ENCODE measurements at regions not wholly inside any gene's neighbourhood (a gene's known extent, or its start where the extent isn't known, plus 50 kb on each side); places are given as distances from the start of the nearest gene placed in this dataset.
"Not testable (repeated sequence)": the region's sequence is repeated elsewhere in the genome, so short reads cannot be mapped to it uniquely, and the experiment has no call there.

- DNase-seq (ENCODE audit: low read depth in 3 of 3), result not testable (repeated sequence)
Measured at GRCh38 chr1:147103416-147104155, 68.7 kb downstream of the PRKAB2 start.

- DNase-seq (ENCODE audit: low read depth in 3 of 3), result no peak
Measured at GRCh38 chr1:147099192-147099591, 73.1 kb downstream of the PRKAB2 start.

GRCh38 chr1:147098338-147098973, 73.8 kb downstream of the PRKAB2 start:
- DNase-seq (ENCODE audit: low read depth in 3 of 3), result not testable (repeated sequence)

GRCh38 chr1:147095691-147096090, 76.6 kb downstream of the PRKAB2 start:
- no peak for DNase-seq (ENCODE audit: low read depth in 3 of 3)

- no peak for DNase-seq (ENCODE audit: low read depth in 3 of 3)
Measured at GRCh38 chr1:147091801-147092200, 80.5 kb downstream of the PRKAB2 start.

GRCh38 chr1:147089457-147089856, 82.8 kb downstream of the PRKAB2 start:
- DNase-seq (ENCODE audit: low read depth in 3 of 3), result no peak

- DNase-seq (ENCODE audit: low read depth in 3 of 3), result no peak
Measured at GRCh38 chr1:147086129-147086528, 86.1 kb downstream of the PRKAB2 start.

GRCh38 chr1:147084273-147085096, 87.8 kb downstream of the PRKAB2 start:
- DNase-seq (ENCODE audit: low read depth in 3 of 3), result peak; percentile 62 to 71 (median 65)

- DNase-seq (ENCODE audit: low read depth in 3 of 3), result peak in 1 of 3 experiments; percentile 1
Measured at GRCh38 chr1:147083919-147084272, 88.4 kb downstream of the PRKAB2 start.

GRCh38 chr1:147080671-147081394, 91.4 kb downstream of the PRKAB2 start:
- no peak for DNase-seq (ENCODE audit: low read depth in 3 of 3)

- no peak for DNase-seq (ENCODE audit: low read depth in 3 of 3)
Measured at GRCh38 chr1:147080006-147080661, 92.1 kb downstream of the PRKAB2 start.

GRCh38 chr1:147079400-147080005, 92.8 kb downstream of the PRKAB2 start:
- DNase-seq (ENCODE audit: low read depth in 3 of 3), result no peak

- no peak for DNase-seq (ENCODE audit: low read depth in 3 of 3)
Measured at GRCh38 chr1:147078606-147079399, 93.5 kb downstream of the PRKAB2 start.

- no peak for DNase-seq (ENCODE audit: low read depth in 3 of 3)
Measured at GRCh38 chr1:147077936-147078605, 94.2 kb downstream of the PRKAB2 start.

GRCh38 chr1:147077523-147077922, 94.7 kb downstream of the PRKAB2 start:
- no peak for DNase-seq (ENCODE audit: low read depth in 3 of 3)

- DNase-seq (ENCODE audit: low read depth in 3 of 3), result no peak
Measured at GRCh38 chr1:147077081-147077480, 95.2 kb downstream of the PRKAB2 start.

- DNase-seq (ENCODE audit: low read depth in 3 of 3), result no peak
Measured at GRCh38 chr1:147076442-147076841, 95.8 kb downstream of the PRKAB2 start.

- DNase-seq (ENCODE audit: low read depth in 3 of 3), result no peak
Measured at GRCh38 chr1:147072482-147073432, 99.5 kb downstream of the PRKAB2 start.
